Gastrocnemius medialis (tissue), 4 donors: ENCODE measurements at regions not wholly inside any gene's neighbourhood (a gene's known extent, or its start where the extent isn't known, plus 50 kb on each side); places are given as distances from the start of the nearest gene placed in this dataset.

Source experiments
- CTCF ChIP-seq, 5 experiments: fragments of 450-650 bp in 3 of 5; fragments of 200-600 bp in 2 of 5; sonication (generic) in 2 of 5; IDR thresholded peaks in 4 of 5; conservative IDR thresholded peaks in 1 of 5; 1 replicate in 4 of 5; 2 replicates in 1 of 5; pipeline ENCODE4 v1.5.1; 2016 to 2019; ENCODE audit warnings: antibody characterized with exemption in 5 of 5, mild to moderate bottlenecking in 3 of 5, moderate library complexity in 3 of 5
- POLR2A ChIP-seq, 2 donors: fragments of 450-650 bp; IDR thresholded peaks; one replicate each; pipeline ENCODE4 v1.6.1; 2017; ENCODE audit warnings: antibody characterized with exemption in 2 of 2, mild to moderate bottlenecking in 2 of 2, moderate library complexity in 2 of 2

DNA sequence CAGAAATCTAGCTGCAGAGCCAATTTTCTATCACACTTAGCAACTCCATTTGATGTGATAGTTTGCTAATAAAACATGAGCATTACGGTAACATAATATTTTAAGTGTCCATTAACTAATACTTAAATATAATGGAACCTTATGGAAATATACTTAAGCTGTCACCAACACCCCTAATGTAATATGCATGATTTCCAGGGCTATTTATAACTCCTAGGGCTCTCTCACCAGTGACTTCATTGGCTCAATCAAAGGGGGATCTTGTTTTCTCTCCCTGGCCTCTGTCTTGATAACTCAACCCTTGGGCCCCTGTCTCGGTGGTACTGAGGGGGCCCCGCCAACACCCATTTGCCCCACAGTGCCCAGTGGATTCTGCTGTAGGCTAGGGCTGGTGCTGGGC is 170.4 kb downstream of the SALL1 start:
- no peak for TF ChIP-seq CTCF (IDR thresholded peaks at IDR 0.05 in 4 of 5, conservative IDR thresholded peaks at IDR 0.05 in 1 of 5)
- no peak for TF ChIP-seq POLR2A (IDR thresholded peaks at IDR 0.05)
